ENCODE measurements at regions not wholly inside any gene's neighbourhood (a gene's known extent, or its start where the extent isn't known, plus 50 kb on each side); places are given as distances from the start of the nearest gene placed in this dataset.

DNA sequence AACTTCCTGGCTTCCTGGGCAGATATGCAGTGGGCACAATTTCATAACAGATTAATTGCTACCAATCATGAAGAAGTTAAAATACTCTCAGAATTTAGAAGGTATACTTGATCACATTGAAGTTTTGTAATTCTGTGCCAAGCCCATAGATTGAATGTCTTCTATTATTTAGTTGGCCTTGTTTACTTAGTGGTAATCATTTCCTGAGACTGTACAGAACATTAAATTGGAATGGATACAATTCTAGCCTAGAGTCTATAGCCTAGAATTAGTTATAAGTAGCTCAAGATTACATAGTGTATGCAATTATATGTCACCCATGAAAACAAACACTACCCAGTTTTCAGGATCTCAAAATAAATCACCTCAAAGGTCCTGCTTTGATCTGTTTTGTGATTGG is 615.8 kb downstream of the XIRP2 start:
- Histone ChIP-seq H3K27ac (ENCODE audit: low read length) (no peak overlapping the region), H3K4me3 (ENCODE audit: low read depth in 2 of 2, low read length in 2 of 2) (no peak overlapping the region), H3K4me1 (ENCODE audit: control insufficient read depth, insufficient read depth, low read length) (no peaks in the 10 kb centered on the region), H3K27me3 (ENCODE audit: control insufficient read depth, insufficient read depth, low read length) (no peaks in the 10 kb centered on the region), H3K36me3 (ENCODE audit: control insufficient read depth, insufficient read depth, low read length) (no peaks in the 10 kb centered on the region), H3K9me3 (ENCODE audit: control insufficient read depth, insufficient read depth, low read depth, low read length) (no peaks in the 10 kb centered on the region)
- ChIA-PET POLR2A (no interaction called here), CTCF (no interaction called here)
- no TSS peak for BruUV-seq (replicated peaks)
- no peak for ATAC-seq
- DNase-seq (ENCODE audit: low read depth, low spot score), result no peak
- in situ Hi-C loops (cut with HindIII; ENCODE audit: low pct_unique_long_range_greater_than_20kb, low sequenced_read_pairs), result no loop called here
- TF ChIP-seq, protein P1, sequence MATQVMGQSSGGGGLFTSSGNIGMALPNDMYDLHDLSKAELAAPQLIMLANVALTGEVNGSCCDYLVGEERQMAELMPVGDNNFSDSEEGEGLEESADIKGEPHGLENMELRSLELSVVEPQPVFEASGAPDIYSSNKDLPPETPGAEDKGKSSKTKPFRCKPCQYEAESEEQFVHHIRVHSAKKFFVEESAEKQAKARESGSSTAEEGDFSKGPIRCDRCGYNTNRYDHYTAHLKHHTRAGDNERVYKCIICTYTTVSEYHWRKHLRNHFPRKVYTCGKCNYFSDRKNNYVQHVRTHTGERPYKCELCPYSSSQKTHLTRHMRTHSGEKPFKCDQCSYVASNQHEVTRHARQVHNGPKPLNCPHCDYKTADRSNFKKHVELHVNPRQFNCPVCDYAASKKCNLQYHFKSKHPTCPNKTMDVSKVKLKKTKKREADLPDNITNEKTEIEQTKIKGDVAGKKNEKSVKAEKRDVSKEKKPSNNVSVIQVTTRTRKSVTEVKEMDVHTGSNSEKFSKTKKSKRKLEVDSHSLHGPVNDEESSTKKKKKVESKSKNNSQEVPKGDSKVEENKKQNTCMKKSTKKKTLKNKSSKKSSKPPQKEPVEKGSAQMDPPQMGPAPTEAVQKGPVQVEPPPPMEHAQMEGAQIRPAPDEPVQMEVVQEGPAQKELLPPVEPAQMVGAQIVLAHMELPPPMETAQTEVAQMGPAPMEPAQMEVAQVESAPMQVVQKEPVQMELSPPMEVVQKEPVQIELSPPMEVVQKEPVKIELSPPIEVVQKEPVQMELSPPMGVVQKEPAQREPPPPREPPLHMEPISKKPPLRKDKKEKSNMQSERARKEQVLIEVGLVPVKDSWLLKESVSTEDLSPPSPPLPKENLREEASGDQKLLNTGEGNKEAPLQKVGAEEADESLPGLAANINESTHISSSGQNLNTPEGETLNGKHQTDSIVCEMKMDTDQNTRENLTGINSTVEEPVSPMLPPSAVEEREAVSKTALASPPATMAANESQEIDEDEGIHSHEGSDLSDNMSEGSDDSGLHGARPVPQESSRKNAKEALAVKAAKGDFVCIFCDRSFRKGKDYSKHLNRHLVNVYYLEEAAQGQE (IDR thresholded peaks at IDR 0.05; ENCODE audit: insufficient read depth in 1 of 2, low read depth in 2 of 2, low read length in 1 of 2), result no peak
- TF ChIP-seq POLR2AphosphoS5 (IDR thresholded peaks at IDR 0.05; ENCODE audit: low read depth, low read length), result no peak
- no peak for TF ChIP-seq SIN3A (IDR thresholded peaks at IDR 0.05; ENCODE audit: borderline replicate concordance, insufficient read depth, low read depth, low read length)
- TF ChIP-seq, protein P2, sequence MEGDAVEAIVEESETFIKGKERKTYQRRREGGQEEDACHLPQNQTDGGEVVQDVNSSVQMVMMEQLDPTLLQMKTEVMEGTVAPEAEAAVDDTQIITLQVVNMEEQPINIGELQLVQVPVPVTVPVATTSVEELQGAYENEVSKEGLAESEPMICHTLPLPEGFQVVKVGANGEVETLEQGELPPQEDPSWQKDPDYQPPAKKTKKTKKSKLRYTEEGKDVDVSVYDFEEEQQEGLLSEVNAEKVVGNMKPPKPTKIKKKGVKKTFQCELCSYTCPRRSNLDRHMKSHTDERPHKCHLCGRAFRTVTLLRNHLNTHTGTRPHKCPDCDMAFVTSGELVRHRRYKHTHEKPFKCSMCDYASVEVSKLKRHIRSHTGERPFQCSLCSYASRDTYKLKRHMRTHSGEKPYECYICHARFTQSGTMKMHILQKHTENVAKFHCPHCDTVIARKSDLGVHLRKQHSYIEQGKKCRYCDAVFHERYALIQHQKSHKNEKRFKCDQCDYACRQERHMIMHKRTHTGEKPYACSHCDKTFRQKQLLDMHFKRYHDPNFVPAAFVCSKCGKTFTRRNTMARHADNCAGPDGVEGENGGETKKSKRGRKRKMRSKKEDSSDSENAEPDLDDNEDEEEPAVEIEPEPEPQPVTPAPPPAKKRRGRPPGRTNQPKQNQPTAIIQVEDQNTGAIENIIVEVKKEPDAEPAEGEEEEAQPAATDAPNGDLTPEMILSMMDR (IDR thresholded peaks at IDR 0.05), result no peak
- TF ChIP-seq TCF7L2 (IDR thresholded peaks at IDR 0.05; ENCODE audit: low read depth, low read length), result no peak
- intact Hi-C loops (cut with micrococcal nuclease; ENCODE audit: unreplicated experiment), result no loop called here

DNA sequence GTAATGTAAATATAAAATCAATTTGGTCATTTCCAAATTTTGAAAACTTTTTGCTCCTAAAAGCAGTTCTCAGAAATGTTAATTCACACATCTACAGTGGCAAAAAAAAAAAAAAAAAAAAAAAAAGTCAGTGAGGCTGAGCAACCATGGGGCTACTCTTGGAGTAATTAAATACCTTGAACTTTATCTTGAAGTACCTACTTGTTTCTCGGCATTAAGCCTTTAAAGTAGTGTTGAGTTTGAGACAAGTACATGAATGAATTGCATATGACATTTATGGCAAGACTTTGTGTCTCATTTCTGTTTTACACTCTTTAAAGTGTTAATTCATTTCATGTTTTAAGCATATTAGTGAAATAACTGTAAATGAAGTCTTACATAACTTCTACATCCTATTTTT is 613.3 kb downstream of the XIRP2 start:
- Histone ChIP-seq H3K4me1 (ENCODE audit: control insufficient read depth, insufficient read depth, low read length) (no peaks in the 10 kb centered on the region), H3K27ac (ENCODE audit: low read length) (no peak overlapping the region), H3K9me3 (ENCODE audit: control insufficient read depth, insufficient read depth, low read depth, low read length) (no peaks in the 10 kb centered on the region), H3K4me3 (ENCODE audit: low read depth in 2 of 2, low read length in 2 of 2) (no peak overlapping the region), H3K36me3 (ENCODE audit: control insufficient read depth, insufficient read depth, low read length) (no peaks in the 10 kb centered on the region), H3K27me3 (ENCODE audit: control insufficient read depth, insufficient read depth, low read length) (no peaks in the 10 kb centered on the region)
- TF ChIP-seq, protein P1 (IDR thresholded peaks at IDR 0.05; ENCODE audit: insufficient read depth in 1 of 2, low read depth in 2 of 2, low read length in 1 of 2), result no peak
- TF ChIP-seq, protein P2 (IDR thresholded peaks at IDR 0.05), result no peak
- TF ChIP-seq POLR2AphosphoS5 (IDR thresholded peaks at IDR 0.05; ENCODE audit: low read depth, low read length) (no peak), SIN3A (IDR thresholded peaks at IDR 0.05; ENCODE audit: borderline replicate concordance, insufficient read depth, low read depth, low read length) (no peak), TCF7L2 (IDR thresholded peaks at IDR 0.05; ENCODE audit: low read depth, low read length) (no peak)
- ChIA-PET CTCF (no interaction called here), POLR2A (no interaction called here)
- intact Hi-C loops (cut with micrococcal nuclease; ENCODE audit: unreplicated experiment) (no loop called here), in situ Hi-C loops (cut with HindIII; ENCODE audit: low pct_unique_long_range_greater_than_20kb, low sequenced_read_pairs) (no loop called here)
- no TSS peak for BruUV-seq (replicated peaks)
- DNase-seq (ENCODE audit: low read depth, low spot score), result no peak
- ATAC-seq, result no peak
